Stimulated activated CD8-positive, alpha-beta memory T cell treated with anti-CD3 and anti-CD28 coated beads, Interleukin-4, amount 100 ng/mL, for 4 hours (primary cell): ENCODE measurements at regions not wholly inside any gene's neighbourhood (a gene's known extent, or its start where the extent isn't known, plus 50 kb on each side); places are given as distances from the start of the nearest gene placed in this dataset.

Experiments used
- DNase-seq, 2 donors: peaks; one replicate each; pipeline ENCODE4 v3.0.0-alpha.2; 2020; ENCODE audit warnings: low read depth in 2 of 2, low spot score in 1 of 2

DNA sequence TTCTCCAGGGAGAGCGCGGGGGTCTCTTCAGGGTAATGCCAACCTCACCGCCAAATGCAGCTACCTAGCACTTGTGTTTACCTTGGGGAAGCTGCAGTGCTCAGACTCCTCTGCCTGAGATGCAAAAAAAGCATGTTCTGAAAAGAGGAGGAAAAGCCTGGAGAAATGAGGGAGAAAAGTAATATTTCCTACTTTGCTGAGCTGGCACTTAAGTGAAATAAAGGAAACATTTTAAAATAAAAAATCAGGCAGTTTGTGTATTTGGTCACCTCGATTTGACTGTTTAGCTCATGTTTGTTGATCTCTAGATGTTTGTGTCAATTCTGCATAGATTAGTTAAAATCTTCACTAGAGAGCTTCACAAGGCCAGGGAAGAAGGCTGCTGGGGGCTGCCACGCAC, 487.2 kb downstream of the QKI start:
- no peak for DNase-seq

DNA sequence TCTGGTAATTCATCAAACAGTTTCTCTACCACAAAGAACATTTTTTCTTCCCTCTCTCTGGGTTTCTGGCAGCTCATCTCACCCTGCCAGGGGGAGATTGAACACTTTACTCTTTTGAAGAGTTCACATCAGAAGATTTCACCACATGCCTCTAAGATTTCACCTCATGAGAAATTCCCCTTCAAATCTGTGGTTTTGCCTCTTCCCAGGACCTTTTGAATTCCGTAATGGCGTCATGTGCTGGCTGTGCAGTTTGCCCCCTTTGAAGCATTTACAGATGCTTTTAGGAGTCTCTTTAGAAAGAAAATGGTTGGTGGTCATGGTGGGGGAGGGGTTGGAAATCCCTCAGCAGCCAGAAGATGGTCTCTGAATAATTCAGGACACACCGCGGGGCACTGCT, 486.1 kb downstream of the QKI start:
- DNase-seq = no peak

DNA sequence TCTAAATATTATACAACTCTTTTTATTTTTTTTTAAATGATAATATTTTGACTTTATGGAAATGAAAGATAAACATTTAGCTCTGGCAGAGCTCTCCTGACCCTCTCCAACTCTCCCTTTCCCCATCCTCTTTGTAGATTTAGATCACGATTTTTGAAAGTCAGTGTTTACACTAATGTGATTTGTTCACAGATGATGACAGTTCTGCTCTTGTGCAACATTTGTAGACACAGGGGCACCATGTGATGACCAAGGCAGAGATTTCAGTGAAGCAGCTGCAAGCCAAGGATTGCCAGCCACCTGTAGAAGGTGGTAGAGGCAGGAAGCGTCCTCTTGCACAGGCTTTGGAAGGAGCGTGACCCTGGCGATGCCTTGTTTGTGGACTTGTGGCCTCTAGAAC, 483.2 kb downstream of the QKI start:
- DNase-seq = no peak

DNA sequence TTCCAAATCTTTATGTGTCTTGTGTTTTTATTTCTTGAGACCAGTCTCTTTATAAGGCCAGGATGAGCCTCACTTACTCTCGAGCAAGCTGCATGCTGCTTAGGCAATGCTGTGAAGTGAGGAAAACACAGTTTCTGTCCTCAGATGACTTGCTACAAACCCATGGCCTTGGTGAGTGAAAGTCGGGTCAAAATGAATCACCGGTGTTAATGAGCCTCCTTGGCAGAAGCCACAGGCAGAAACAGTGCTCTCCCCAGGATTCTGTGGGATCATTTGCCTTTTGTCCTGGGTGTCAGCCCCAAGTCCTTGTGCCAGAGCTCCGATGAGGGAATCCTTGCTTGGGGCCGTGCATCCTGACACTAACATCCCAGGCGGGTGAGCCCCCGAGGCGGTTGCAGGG, 482.5 kb downstream of the QKI start:
- DNase-seq = no peak

DNA sequence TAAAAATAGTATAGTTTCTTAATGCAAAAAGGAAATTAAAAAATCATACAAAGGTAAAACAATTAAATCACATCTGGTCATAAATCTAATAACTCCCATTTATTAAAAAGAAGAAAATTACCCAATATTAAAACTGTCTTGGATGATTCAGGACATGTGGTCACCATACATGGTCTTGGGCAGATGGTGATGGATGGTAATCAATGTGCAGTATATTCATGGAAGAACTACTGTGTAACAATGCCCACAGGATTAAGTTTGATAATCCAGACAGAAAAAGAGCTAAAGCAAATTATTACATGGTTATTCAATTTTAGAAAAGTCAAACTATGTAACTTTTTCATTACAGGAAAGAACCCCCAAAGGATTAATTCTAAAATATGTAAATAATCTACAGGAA, 480.6 kb downstream of the QKI start:
- no peak for DNase-seq

DNA sequence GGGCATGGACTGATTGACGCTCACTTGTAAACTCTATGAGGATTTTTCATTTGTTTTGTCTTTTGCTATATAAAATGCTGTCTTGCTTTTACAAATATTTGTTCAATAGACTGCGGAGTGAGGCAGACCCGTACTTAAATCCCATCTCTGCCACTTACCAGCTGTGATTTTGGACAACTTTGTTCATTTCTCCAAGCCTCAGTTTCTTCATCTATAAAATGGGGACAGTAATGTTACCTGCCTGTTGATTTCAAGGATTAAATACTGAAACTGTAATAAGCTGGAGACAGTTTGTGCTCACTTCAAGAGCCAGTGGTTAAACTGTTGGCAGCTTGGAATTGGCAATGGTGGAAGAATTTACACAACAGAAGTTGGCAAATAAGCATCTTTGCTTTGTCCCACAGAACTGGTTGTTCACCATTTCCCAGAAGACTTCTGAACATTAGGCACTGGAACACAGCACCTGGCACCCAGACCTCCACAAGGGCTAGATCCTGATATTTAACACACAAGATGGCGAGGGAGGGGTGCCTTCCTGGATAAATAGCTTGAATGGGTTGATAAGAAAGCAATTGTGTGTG, 479.2 kb downstream of the QKI start:
- DNase-seq = no peak

DNA sequence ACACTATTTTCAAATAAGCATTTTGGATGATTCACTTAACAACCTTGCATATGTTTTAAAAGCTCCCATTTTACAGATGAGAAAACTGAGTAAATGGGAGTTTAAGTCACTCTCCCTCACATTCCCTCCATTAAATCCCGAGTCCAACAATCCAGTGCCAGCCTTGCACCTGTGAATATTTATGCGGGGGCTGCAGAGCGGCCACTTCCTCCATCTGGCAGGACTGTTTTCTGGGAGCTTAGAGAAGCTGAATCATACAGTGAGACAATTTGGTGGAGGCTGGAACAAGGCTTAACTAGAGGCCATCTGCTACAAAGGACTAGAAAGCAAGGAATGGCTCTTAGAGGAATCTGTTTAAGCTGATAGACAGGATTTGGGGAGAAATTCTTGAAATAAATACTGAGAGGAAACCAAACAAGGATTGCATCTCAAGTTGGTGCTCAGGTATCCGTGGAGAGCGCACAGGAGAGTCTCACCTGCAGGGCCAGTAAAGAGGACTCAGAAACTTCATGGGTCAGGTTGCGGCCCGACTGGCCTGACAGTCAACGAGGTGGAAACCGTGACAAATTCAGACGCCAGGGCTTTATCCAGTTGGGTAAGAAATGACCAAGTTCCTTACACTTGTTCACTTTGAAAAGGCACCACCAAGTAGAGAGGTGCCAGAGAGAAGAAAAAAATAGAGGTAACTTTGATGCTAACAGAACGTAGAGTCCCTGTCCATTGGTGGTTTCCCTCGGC, 478.5 kb downstream of the QKI start:
- DNase-seq = no peak

DNA sequence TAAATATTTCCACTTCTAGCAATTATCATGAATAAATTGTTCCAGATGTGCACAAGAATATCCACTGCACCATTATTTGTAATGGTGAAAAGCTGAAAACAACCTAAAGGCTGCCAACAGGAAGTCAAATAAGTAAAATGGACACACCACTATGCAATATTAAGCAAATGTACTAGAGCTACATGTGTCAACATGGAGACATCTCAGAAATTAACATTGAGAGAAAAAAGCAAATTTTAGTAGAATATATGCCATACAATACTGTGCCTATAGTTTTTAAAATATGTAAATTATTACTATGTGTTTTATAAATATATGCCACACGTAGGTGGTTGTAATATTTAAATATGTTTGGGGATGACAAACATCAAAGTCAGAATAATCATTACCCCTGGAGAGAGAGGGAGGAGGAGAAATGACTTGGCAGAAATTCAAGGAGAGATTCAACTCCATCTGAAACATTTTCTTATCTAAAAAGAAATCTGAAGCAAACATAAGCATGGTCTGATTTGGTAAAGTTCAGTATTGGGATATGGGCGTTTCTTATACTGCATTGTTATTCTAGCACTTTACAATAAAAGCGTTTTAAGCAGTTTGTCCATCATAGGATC, 475.5 kb downstream of the QKI start:
- no peak for DNase-seq

DNA sequence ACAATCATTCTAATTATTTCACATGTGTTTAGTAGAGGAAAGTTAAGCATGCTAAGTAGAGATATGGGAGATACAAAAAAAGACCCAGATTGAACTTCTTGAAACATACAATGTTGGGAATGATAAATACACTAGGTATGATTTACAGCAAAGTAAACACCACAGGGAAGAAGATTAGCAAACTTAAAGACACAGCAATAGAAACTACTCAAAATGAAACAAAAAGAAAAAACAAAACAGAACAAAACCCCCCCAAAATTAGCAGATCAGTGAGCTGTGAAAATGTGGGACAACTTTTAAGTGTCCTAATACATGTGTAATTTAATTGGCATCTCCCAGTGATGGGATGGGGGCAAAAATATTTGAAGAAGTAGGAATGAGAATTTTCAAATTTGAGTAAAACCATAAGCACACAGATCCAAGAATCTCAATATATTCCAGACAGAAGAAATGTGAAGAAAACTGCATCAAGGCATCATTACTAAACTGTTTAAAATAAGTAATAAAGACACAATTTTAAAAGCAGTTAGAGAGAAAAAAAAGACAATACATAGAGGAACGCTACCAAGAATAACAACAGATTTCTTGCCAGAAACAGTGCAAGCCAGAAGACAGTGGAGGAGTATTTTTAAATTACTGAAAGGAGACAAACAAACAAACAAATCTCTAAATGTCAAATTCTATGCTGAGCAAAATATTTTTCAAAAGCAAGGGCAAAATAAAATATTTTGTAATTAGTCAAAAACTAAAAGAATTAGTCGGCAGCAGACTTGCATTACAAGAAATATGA, 473.7 kb downstream of the QKI start:
- no peak for DNase-seq

DNA sequence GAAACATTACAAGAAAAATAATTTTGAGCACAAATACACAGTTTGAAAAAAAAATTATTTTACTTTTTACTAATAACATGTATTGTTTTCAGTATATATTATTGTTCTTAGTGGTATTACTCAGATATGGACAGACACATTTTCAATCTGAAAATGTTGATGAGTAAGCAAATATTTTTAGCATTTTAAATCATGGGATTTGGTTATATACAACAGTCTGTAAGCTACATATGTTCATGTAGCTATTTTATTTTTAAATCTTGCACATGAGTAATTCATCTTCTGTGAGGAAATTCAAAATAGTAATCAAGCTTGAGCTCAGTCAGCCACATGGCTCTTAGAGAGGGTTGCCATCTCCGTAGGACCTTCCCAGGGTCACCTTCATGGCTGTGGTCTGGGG, 471.9 kb downstream of the QKI start:
- no peak for DNase-seq

DNA sequence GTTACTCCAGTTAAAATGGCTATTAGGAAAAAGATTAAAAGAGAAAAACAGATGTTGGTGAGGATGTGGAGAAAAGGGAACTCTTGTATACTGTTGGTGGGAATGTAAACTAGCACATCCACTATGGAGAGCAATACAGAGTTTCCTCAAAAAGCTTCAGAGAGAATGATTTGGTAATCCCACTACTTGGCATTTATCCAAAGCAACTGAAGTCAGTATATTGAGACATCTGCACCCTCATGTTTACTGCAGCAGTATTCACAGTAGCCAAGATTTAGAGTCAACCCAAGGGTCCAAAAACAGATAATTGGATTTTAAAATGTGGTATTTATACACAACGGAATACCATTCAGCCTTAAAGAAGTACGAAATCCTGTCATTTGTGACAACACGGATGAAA, 469.5 kb downstream of the QKI start:
- no peak for DNase-seq

DNA sequence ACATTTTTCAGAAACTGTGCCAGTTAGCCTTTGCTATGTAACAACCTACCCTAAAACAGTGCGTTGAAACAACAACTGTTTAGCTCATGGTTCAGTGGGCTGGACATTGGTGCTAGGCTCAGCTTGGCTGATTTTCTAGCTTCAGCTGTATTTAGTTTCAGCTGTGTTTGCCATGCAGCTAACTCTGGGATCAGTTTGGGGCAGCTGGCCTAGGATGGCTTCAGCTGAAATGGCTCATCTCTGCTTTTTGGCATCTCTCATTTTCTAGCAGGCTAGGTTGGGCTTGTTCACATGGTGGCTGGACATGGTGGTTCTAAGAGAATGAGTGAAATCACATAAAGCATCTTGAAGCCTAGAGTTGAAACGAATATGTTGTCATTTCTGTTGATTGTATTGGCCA, 464.2 kb downstream of the QKI start:
- no peak for DNase-seq

DNA sequence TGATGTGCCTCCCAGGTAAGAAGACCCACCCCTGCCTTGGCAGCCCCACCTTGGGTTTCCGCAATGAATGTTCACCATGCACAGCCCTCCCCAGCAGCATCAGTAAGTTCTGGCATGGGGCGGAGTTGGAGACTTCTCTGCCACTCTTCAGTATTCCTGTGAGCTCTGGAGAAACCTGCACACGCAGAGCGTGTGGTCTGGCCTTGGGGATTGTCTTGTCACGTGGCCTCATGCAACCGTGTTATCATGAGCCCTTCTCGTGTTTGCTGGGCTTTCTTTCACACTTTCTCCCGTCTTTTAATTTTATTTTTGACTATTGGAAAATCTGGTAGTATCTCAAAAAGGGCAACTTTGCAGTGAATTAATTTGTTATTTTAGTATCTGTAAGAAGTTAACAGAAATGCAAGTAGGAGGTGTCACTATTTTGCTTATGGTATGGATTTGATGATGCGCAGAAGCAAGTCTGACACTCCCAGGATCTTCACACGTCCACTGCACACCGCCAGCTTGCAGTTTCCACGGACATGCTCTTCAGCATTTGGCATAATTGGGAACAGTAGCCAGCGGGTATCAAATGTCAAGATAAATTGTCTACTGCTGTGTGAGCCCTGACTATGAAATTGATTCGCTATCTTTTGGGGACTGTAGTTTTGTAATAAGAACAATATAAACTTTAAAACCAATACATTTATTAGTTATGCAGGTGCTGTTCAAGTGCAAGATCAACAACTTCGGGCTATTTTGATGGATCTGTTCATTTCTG, 463.5 kb downstream of the QKI start:
- no peak for DNase-seq

DNA sequence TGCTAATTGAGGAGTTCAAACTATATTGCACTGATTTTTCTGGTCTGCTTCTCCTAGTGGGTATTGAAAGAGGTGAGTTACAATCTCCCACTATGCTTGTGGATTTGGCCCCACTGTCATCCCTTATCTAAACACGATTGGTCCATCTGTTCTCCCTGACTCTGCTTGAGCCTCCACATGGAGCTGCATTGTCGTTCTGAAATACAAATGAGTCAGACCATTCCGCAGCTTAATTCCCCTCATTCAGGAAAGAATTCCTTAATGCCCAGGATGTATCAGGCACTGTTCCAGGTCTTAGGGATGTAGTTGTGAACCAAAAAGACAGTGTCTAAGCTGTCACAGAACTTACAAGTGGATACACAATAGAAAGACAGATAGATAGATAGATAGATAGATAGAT, 461.9 kb downstream of the QKI start:
- DNase-seq = no peak

DNA sequence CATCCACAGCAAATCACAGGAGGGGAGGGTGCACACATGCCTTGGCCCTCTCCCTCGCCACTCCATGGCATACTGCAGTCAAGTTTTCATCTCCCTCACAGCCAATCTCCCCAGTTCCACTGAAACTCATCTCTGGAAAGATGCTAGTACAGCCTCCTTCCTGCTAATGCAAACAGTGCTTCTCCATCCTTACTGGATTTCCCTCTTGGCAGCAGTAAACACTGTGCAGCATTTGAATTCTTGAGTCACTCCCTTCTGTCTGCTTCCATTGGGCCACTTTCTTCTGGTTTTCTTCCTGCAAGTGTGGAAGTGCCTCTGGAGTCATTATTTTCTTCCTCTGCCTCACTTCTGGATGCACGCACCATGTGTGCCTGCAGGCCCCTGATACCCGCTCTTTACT, 460.3 kb downstream of the QKI start:
- DNase-seq = no peak

DNA sequence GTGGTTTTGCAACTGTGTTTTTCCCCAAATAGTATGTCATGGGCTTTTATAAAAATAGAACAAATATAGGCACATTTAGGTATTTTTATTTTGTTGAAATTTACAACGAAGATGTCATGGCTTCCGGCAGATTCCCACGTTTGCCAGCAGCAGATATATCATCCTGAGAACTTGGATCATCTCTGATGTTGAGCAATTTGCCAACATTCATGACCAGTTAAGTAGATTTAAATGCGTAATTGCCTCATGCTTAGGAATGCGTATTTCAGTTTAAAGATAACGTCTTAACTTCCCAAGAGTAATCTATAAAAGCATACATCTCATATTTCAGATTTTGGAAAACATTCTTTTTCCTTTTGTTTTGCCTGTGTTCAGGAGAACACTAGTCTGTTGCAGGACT, 457.8 kb downstream of the QKI start:
- DNase-seq = no peak

DNA sequence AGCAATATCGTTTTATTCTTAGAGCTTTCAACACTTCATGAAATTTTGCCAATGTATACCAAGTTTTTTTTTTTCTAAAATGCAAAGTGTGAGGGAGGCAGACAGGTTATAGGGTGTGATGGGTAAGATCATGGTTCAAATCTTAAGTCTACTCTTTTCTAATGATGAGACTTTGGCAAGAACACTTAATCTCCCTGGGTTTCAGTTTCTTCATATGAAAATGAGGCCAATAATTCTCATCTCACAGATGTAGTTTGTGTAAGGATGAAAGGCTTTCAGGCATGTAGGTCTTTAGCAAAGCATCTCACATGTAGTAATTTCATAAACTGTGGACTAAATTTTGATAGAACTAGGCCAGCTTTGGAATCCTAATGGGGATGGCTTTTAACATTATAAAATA, 457.1 kb downstream of the QKI start:
- DNase-seq = no peak

DNA sequence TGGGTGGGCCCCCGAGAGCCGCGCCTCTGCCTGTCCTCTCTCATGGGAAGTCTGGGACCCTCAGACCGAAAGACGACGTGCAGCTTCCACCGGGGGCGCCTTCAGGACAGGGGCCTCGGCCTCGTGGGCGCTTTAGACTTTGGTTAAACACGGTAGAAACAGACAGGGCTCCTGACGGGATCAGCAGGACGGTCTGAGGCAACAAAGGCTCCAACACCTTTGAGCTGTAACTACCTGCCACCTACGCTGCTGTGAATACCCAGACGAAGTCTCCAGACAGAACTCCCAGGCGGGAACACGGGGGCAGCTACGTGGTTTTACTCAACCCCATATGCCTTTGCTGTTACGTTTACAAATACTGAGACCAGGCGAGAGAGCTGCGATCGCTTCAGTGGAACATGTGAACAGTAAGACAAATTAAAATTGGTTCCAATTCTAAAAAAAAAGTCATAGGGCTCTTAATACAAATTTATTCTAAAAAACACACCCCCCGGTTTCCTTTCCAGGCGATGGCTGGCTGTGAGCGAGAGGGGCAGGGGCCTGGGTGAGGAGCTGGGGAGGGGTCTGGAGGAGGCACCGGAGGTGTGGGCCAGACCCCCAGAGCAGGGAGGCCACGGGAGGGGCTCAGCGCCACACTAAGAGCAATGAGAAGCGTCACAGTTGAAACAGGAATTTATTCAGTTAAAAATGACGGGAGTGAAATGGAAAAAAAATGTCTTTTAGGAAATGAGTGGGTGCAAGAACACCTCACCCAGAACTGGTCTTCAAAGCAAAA, 453.2 kb downstream of the QKI start:
- DNase-seq = no peak

DNA sequence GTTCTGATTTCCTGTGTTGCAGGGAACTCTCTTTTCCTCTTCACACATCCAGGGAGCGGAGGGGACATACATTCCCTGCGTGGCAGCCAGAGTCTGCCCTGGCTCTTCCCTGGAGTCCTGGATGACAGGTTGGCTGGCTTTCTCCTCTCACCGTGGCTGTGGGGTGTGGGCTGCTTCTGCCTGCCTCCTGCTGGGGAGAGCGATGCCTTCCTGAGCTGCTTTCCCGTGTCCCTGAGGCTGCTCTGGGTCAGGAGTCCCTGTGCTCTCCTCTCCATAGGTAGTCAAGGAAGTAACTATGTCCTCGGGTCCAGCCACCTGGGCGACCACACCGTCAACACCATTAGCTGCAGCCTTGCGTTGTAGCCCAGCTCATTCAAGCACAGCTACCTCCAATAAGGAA, 451.7 kb downstream of the QKI start:
- no peak for DNase-seq

DNA sequence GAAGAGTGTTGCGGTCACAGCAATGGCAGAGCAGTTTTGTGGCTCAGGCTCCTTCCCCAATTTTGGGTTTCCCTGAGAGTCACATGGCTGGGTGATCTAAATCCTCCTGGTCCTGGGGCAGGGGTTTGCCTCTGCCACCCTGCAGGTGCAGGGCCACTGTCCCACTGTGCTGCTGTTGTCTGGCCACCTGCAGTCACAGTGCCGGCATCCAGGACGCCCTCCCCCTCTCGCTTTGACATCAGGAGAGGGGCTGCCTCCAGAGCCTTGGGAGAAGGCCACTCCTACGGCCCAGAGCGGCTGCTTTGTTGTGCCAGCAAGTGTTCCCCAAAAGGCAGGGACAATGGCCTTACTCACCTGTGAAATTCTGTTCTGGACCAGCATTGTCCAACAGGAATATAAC, 449.0 kb downstream of the QKI start:
- DNase-seq = no peak

DNA sequence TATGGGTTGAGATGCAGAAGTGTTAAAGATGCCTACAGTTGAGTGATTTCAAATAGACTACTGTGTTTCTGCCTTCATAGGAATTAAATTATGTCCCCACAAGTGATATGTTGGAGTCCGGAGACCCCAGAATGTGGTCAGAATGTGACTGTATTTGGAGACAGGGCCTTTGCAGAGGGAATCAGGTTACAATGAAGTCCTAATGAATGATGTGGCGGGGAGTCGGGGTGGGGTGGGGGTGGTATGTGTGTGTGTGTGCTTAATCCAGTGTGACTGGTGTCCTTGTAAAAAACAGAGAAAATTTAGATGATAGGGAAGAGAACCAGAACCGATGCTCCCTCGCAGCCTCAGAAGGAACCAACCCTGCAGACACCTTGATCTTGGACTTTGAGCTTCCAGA, 448.2 kb downstream of the QKI start:
- DNase-seq = no peak
